GM23338 (cell line): ENCODE measurements at regions not wholly inside any gene's neighbourhood (a gene's known extent, or its start where the extent isn't known, plus 50 kb on each side); places are given as distances from the start of the nearest gene placed in this dataset.
A peak's percentile ranks its signal among the peaks of the same experiment; 100 is the strongest.

Experiments
- ATAC-seq: fragments of 200-7000 bp; cut with Tn5 transposase; 3 replicates; pipeline ENCODE4 v1.9.1; 2020
- DNase-seq: peaks from one replicate; pipeline ENCODE4 v3.0.0-alpha.2; 2015; ENCODE audit warnings: low spot score
- H2AFZ ChIP-seq: fragments of 200-600 bp; sonication (generic); 2 replicates; pipeline ENCODE4 v1.8.0; 2016; ENCODE audit warnings: antibody characterized with exemption, mild to moderate bottlenecking, moderate library complexity
- H3F3A ChIP-seq: fragments of 200-600 bp; sonication (generic); replicated peaks from 2 replicates; pipeline ENCODE4 v1.8.0; 2017; ENCODE audit warnings: antibody characterized with exemption, mixed run types, low read depth
- H3K27ac ChIP-seq: fragments of 200-600 bp; sonication (generic); 2 replicates; pipeline ENCODE4 v1.6.1; 2016; ENCODE audit warnings: low read depth
- H3K27me3 ChIP-seq: fragments of 200-600 bp; sonication (generic); 2 replicates; pipeline ENCODE4 v1.8.0; 2016; ENCODE audit warnings: mild to moderate bottlenecking, mixed run types, moderate library complexity; ENCODE audit not compliant: insufficient read depth
- H3K36me3 ChIP-seq: fragments of 200-600 bp; sonication (generic); 2 replicates; pipeline ENCODE4 v1.8.0; 2016; ENCODE audit warnings: mild to moderate bottlenecking; ENCODE audit not compliant: insufficient read depth
- H3K4me1 ChIP-seq: fragments of 200-600 bp; sonication (generic); 2 replicates; pipeline ENCODE4 v1.8.0; 2016; ENCODE audit warnings: mild to moderate bottlenecking, moderate library complexity; ENCODE audit not compliant: insufficient read depth
- H3K4me2 ChIP-seq: fragments of 200-600 bp; sonication (generic); 2 replicates; pipeline ENCODE4 v1.7.1; 2017; ENCODE audit warnings: mixed run types
- H3K4me3 ChIP-seq: fragments of 200-600 bp; sonication (generic); 2 replicates; pipeline ENCODE4 v1.6.1; 2016; ENCODE audit warnings: mixed run types
- H3K79me2 ChIP-seq: fragments of 200-600 bp; sonication (generic); replicated peaks from 2 replicates; pipeline ENCODE4 v1.8.0; 2017; ENCODE audit warnings: mild to moderate bottlenecking; ENCODE audit not compliant: insufficient read depth
- H3K9me2 ChIP-seq: fragments of 200-600 bp; sonication (generic); 2 replicates; pipeline ENCODE4 v1.8.0; 2017; ENCODE audit not compliant: insufficient read depth
- H4K20me1 ChIP-seq: fragments of 200-600 bp; sonication (generic); replicated peaks from 2 replicates; pipeline ENCODE4 v1.8.0; 2017; ENCODE audit warnings: mild to moderate bottlenecking; ENCODE audit not compliant: insufficient read depth
- H3K27ac Mint-ChIP-seq: 2 replicates; pipeline ENCODE4 v1.8.0; 2020; ENCODE audit warnings: inconsistent platforms, mild to moderate bottlenecking, moderate library complexity, mixed read lengths
- H3K27me3 Mint-ChIP-seq: 3 replicates; pipeline ENCODE4 v1.8.0; 2022; ENCODE audit warnings: low read depth, mild to moderate bottlenecking, moderate library complexity, mixed read lengths, inconsistent platforms; ENCODE audit not compliant: insufficient read depth, poor library complexity
- H3K36me3 Mint-ChIP-seq: 3 replicates; pipeline ENCODE4 v1.8.0; 2021; ENCODE audit warnings: low read depth, mild to moderate bottlenecking, inconsistent platforms, moderate library complexity, mixed read lengths
- H3K4me1 Mint-ChIP-seq: 3 replicates; pipeline ENCODE4 v1.8.0; 2020; ENCODE audit warnings: mild to moderate bottlenecking, inconsistent platforms, mixed read lengths
- H3K4me3 Mint-ChIP-seq: 3 replicates; pipeline ENCODE4 v1.8.0; 2021; ENCODE audit warnings: moderate library complexity, mild to moderate bottlenecking, inconsistent platforms, mixed read lengths
- H3K9me3 Mint-ChIP-seq: 3 replicates; pipeline ENCODE4 v1.8.0; 2020; ENCODE audit warnings: moderate library complexity, mild to moderate bottlenecking, inconsistent platforms, mixed read lengths
- EZH2phosphoT487 ChIP-seq: fragments of 200-600 bp; sonication (generic); IDR thresholded peaks from one replicate; pipeline ENCODE4 v1.8.1; 2018; ENCODE audit warnings: antibody characterized with exemption; ENCODE audit not compliant: unreplicated experiment
- JUNB ChIP-seq: IDR thresholded peaks from one replicate; pipeline ENCODE4 v1.6.1; 2016; ENCODE audit warnings: antibody characterized with exemption; ENCODE audit not compliant: unreplicated experiment
- POLR2AphosphoS5 ChIP-seq: IDR thresholded peaks from 2 replicates; pipeline ENCODE4 v1.6.1; 2016; ENCODE audit warnings: antibody characterized with exemption, low read depth
- REST ChIP-seq: IDR thresholded peaks from one replicate; pipeline ENCODE4 v1.6.1; 2018; ENCODE audit warnings: antibody characterized with exemption; ENCODE audit not compliant: unreplicated experiment
- STAT1 ChIP-seq: IDR thresholded peaks from one replicate; pipeline ENCODE4 v1.6.1; 2016; ENCODE audit warnings: antibody characterized with exemption; ENCODE audit not compliant: unreplicated experiment
- ZNF331 ChIP-seq: fragments of 250-450 bp; sonication (Bioruptor Pico); IDR thresholded peaks from 2 replicates; pipeline ENCODE4 v1.5.0; 2020; ENCODE audit warnings: low read depth, mild to moderate bottlenecking, moderate library complexity
- ZNF462 ChIP-seq: fragments of 250-450 bp; sonication (Bioruptor Pico); IDR thresholded peaks from 2 replicates; pipeline ENCODE4 v1.5.0; 2020; ENCODE audit warnings: mild to moderate bottlenecking, moderate library complexity
- TF ChIP-seq, protein P1 (sequence below): IDR thresholded peaks from 2 replicates; pipeline ENCODE4 v1.6.1; 2016; ENCODE audit warnings: antibody characterized with exemption

- Histone ChIP-seq H4K20me1 (no peaks in the 10 kb centered on the region), H2AFZ (no peak overlapping the region), H3K36me3 (no peaks in the 10 kb centered on the region), H3F3A (no peaks in the 10 kb centered on the region), H3K79me2 (no peaks in the 10 kb centered on the region), H3K27me3 (no peaks in the 10 kb centered on the region), H3K27ac (no peak overlapping the region), H3K4me2 (no peak overlapping the region), H3K9me2 (peaks cover 7% of the 10 kb centered on the region; the same call in 1 of the 2 replicates), H3K4me1 (peaks cover 16% of the 10 kb centered on the region; the same call in 1 of the 2 replicates), H3K4me3 (no peak overlapping the region)
- no peak overlapping the region for H3K27ac Mint-ChIP-seq
- no peaks in the 10 kb centered on the region for H3K9me3 Mint-ChIP-seq
- H3K4me1 Mint-ChIP-seq = peaks cover 31% of the 10 kb centered on the region
- no peaks in the 10 kb centered on the region for H3K36me3 Mint-ChIP-seq
- ATAC-seq = no peak
- DNase-seq = no peak
- TF ChIP-seq JUNB (no peak), REST (no peak)
- peaks cover 1% of the 10 kb centered on the region for H3K27me3 Mint-ChIP-seq
- H3K4me3 Mint-ChIP-seq = no peak overlapping the region
Observed at GRCh38 chr5:5981562-5981961, 396.8 kb downstream of the MED10 start.

GRCh38 chr5:5980538-5980895 lies 397.8 kb downstream of the MED10 start:
- Histone ChIP-seq H3K79me2 (no peaks in the 10 kb centered on the region), H3K9me2 (peaks cover 7% of the 10 kb centered on the region; the same call in 1 of the 2 replicates), H3K36me3 (no peaks in the 10 kb centered on the region), H3K4me1 (peaks cover 14% of the 10 kb centered on the region; the same call in 1 of the 2 replicates), H3K4me3 (no peak overlapping the region), H3K27ac (no peak overlapping the region), H4K20me1 (no peaks in the 10 kb centered on the region), H3K4me2 (no peak overlapping the region), H3K27me3 (no peaks in the 10 kb centered on the region), H2AFZ (peak overlapping the region; percentile 58; the same call in 1 of the 2 replicates), H3F3A (no peaks in the 10 kb centered on the region)
- Mint-ChIP-seq H3K36me3 (no peaks in the 10 kb centered on the region), H3K9me3 (no peaks in the 10 kb centered on the region), H3K27me3 (peaks cover 1% of the 10 kb centered on the region), H3K4me3 (no peak overlapping the region), H3K27ac (no peak overlapping the region), H3K4me1 (peaks cover 28% of the 10 kb centered on the region)
- peak; percentile 4 for DNase-seq
- no peak for ATAC-seq
- TF ChIP-seq ZNF462 (CRISPR knock-in tag) = no peak
- no peak for TF ChIP-seq POLR2AphosphoS5
- TF ChIP-seq EZH2phosphoT487 = no peak
- no peak for TF ChIP-seq STAT1
- TF ChIP-seq JUNB = no peak
- TF ChIP-seq ZNF331 (CRISPR knock-in tag) = no peak
- TF ChIP-seq, protein P1, sequence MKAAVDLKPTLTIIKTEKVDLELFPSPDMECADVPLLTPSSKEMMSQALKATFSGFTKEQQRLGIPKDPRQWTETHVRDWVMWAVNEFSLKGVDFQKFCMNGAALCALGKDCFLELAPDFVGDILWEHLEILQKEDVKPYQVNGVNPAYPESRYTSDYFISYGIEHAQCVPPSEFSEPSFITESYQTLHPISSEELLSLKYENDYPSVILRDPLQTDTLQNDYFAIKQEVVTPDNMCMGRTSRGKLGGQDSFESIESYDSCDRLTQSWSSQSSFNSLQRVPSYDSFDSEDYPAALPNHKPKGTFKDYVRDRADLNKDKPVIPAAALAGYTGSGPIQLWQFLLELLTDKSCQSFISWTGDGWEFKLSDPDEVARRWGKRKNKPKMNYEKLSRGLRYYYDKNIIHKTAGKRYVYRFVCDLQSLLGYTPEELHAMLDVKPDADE = no peak
